Smooth muscle cell (in vitro differentiated cells): ENCODE measurements at regions not wholly inside any gene's neighbourhood (a gene's known extent, or its start where the extent isn't known, plus 50 kb on each side); places are given as distances from the start of the nearest gene placed in this dataset.

Experiments
- DNase-seq: peaks from one replicate; lab custom pipeline; 2025; ENCODE audit not compliant: unreplicated experiment; lab: John Stamatoyannopoulos, UW
- H2AFZ ChIP-seq: fragments of 200-600 bp; sonication (generic); 2 replicates; pipeline ENCODE4 v1.6.0; 2016; ENCODE audit warnings: antibody characterized with exemption, low read depth, mild to moderate bottlenecking
- H3F3A ChIP-seq: fragments of 200-600 bp; sonication (generic); 2 replicates; pipeline ENCODE4 v1.6.0; 2017; ENCODE audit warnings: antibody characterized with exemption, low read depth
- H3K27ac ChIP-seq: fragments of 200-600 bp; sonication (generic); 2 replicates; pipeline ENCODE4 v1.5.1; 2016; ENCODE audit warnings: low read depth, mild to moderate bottlenecking
- H3K27me3 ChIP-seq: fragments of 200-600 bp; sonication (generic); 2 replicates; pipeline ENCODE4 v1.6.1; 2016; ENCODE audit warnings: low read depth, mild to moderate bottlenecking
- H3K36me3 ChIP-seq: fragments of 200-600 bp; sonication (generic); 2 replicates; pipeline ENCODE4 v1.5.1; 2016; ENCODE audit warnings: low read depth
- H3K4me1 ChIP-seq: fragments of 200-600 bp; sonication (generic); 2 replicates; pipeline ENCODE4 v1.5.1; 2016; ENCODE audit warnings: low read depth
- H3K4me2 ChIP-seq: fragments of 200-600 bp; sonication (generic); 2 replicates; pipeline ENCODE4 v1.6.0; 2016; ENCODE audit warnings: mild to moderate bottlenecking
- H3K4me3 ChIP-seq: fragments of 200-600 bp; sonication (generic); 2 replicates; pipeline ENCODE4 v1.5.1; 2016; ENCODE audit warnings: mild to moderate bottlenecking
- H3K79me2 ChIP-seq: fragments of 200-600 bp; sonication (generic); 2 replicates; pipeline ENCODE4 v1.6.0; 2016; ENCODE audit warnings: low read depth, mild to moderate bottlenecking
- H3K9ac ChIP-seq: fragments of 200-600 bp; sonication (generic); 2 replicates; pipeline ENCODE4 v1.6.0; 2016; ENCODE audit warnings: low read depth
- H3K9me3 ChIP-seq: fragments of 200-600 bp; sonication (generic); replicated peaks from 2 replicates; pipeline ENCODE4 v1.5.1; 2016; ENCODE audit warnings: low read depth
- H4K20me1 ChIP-seq: fragments of 200-600 bp; sonication (generic); 2 replicates; pipeline ENCODE4 v1.6.0; 2016; ENCODE audit warnings: low read depth
- WGBS: methylation state at CpG from one replicate; pipeline ENCODE4 v1.1.7; 2016; ENCODE audit warnings: low lambda C conversion rate; 5-methylcytosine and 5-hydroxymethylcytosine counted together
- TF ChIP-seq, protein P1 (sequence below): fragments of 200-600 bp; sonication (generic); IDR thresholded peaks from 2 replicates; pipeline ENCODE4 v1.5.1; 2017; ENCODE audit warnings: borderline replicate concordance, mild to moderate bottlenecking, antibody characterized with exemption; ENCODE audit not compliant: insufficient read depth, poor library complexity, severe bottlenecking

DNA sequence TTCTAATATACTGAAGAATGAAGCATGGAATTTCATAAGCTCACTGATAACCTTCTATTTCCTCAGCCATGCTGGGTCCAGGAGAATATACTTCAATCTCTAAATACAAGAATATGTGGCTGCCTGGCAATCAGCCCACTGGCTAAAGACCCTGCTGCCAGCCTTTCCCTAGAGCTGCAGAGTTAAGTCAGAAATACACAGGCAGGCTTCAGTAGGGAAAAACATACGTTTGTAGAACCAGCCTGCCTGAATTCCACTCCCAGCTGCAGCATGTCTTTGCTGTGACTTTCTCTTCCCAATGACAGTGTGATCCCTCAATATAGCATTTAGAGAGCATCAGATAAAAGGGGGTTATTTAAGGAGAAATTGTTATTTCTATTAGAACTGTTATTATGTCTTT, 289.1 kb downstream of the PCDH19 start:
- Histone ChIP-seq H3K27me3 (no peaks in the 10 kb centered on the region), H3K79me2 (no peaks in the 10 kb centered on the region), H3F3A (no peaks in the 10 kb centered on the region), H3K4me2 (no peak overlapping the region), H2AFZ (no peak overlapping the region), H3K36me3 (no peaks in the 10 kb centered on the region), H3K9ac (no peak overlapping the region), H4K20me1 (no peaks in the 10 kb centered on the region), H3K4me1 (no peaks in the 10 kb centered on the region), H3K9me3 (no peaks in the 10 kb centered on the region), H3K4me3 (no peak overlapping the region), H3K27ac (no peak overlapping the region)
- TF ChIP-seq, protein P1, sequence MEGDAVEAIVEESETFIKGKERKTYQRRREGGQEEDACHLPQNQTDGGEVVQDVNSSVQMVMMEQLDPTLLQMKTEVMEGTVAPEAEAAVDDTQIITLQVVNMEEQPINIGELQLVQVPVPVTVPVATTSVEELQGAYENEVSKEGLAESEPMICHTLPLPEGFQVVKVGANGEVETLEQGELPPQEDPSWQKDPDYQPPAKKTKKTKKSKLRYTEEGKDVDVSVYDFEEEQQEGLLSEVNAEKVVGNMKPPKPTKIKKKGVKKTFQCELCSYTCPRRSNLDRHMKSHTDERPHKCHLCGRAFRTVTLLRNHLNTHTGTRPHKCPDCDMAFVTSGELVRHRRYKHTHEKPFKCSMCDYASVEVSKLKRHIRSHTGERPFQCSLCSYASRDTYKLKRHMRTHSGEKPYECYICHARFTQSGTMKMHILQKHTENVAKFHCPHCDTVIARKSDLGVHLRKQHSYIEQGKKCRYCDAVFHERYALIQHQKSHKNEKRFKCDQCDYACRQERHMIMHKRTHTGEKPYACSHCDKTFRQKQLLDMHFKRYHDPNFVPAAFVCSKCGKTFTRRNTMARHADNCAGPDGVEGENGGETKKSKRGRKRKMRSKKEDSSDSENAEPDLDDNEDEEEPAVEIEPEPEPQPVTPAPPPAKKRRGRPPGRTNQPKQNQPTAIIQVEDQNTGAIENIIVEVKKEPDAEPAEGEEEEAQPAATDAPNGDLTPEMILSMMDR, result no peak
- 31% methylated on average over 1 of the region's 1 CpG for WGBS
- DNase-seq, result no peak

DNA sequence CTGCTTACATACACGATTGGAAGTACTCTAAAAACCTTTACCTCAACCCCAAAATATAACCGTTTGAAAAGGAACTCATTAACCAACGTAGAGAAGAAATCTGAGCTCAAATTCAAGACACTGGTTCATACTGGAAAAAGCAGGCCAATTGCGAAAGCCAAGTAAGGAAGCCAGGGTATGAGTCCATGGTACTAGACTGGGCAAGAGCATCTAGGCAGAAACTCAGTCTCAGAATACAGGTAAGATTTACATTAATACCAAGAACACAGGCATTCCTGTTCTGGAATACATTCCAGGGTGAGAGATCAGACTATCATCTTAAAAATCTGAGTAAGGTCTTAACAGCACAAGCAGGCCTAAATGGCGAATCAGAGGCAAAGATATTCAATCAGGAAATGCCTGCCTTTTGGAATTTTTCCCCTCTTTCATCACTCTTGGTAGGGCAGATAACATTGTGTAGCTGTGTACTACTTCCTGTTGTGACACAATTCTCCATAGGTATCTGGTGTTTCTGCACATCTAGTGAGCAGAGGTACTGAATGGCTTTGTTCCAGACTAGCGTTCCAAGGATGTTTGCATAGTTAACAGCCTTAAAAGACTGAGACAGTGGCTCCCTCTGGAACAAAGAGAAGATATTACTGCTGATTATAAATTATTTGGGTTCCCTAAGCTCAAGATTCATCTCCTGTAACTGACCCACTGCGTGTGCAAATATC, 311.3 kb downstream of the PCDH19 start:
- Histone ChIP-seq H4K20me1 (no peaks in the 10 kb centered on the region), H3K4me2 (no peak overlapping the region), H3F3A (no peaks in the 10 kb centered on the region), H3K9ac (no peak overlapping the region), H3K4me1 (no peaks in the 10 kb centered on the region), H3K27ac (no peak overlapping the region), H3K27me3 (no peaks in the 10 kb centered on the region), H3K4me3 (no peak overlapping the region), H3K36me3 (no peaks in the 10 kb centered on the region), H3K79me2 (no peaks in the 10 kb centered on the region), H2AFZ (no peak overlapping the region), H3K9me3 (peaks cover under 1% of the 10 kb centered on the region)
- TF ChIP-seq, protein P1, result no peak
- DNase-seq, result no peak
- 65% methylated on average over 7 of the region's 7 CpGs for WGBS

GRCh38 chrX:100090931-100091330, 319.1 kb downstream of the PCDH19 start:
- Histone ChIP-seq H3K9me3 (peaks cover 4% of the 10 kb centered on the region), H3K79me2 (no peaks in the 10 kb centered on the region), H2AFZ (no peak overlapping the region), H4K20me1 (no peaks in the 10 kb centered on the region), H3F3A (no peaks in the 10 kb centered on the region), H3K4me1 (no peaks in the 10 kb centered on the region), H3K27ac (peak overlapping the region; percentile 64), H3K4me2 (no peak overlapping the region), H3K4me3 (no peak overlapping the region), H3K9ac (no peak overlapping the region), H3K27me3 (no peaks in the 10 kb centered on the region), H3K36me3 (no peaks in the 10 kb centered on the region)
- no peak for DNase-seq
- 61% methylated on average over 3 of the region's 3 CpGs for WGBS
- TF ChIP-seq, protein P1, result no peak

DNA sequence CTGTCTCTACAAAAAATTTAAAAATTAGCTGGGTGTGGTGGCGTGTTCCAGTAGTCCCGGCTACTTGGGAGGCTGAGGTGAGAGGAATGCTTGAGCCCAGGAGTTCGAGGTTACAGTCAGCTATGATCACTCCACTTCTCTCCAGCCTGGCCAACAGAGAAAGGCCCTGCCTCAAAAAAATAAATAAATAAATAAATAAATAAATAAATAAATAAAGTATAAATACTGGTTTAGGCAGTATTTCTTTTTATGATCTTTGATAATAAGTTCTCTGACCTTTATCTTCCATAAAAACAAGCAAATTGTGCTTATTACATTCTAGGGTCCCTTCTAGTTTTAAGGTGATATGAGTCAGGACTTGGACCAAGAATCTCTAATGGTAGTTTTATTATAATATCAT, 320.3 kb downstream of the PCDH19 start:
- Histone ChIP-seq H3K4me2 (no peak overlapping the region), H3K9me3 (peaks cover 4% of the 10 kb centered on the region), H3K4me3 (no peak overlapping the region), H3F3A (no peaks in the 10 kb centered on the region), H3K27ac (no peak overlapping the region), H3K36me3 (no peaks in the 10 kb centered on the region), H3K79me2 (no peaks in the 10 kb centered on the region), H3K4me1 (no peaks in the 10 kb centered on the region), H3K27me3 (no peaks in the 10 kb centered on the region), H4K20me1 (no peaks in the 10 kb centered on the region), H3K9ac (no peak overlapping the region), H2AFZ (no peak overlapping the region)
- no peak for DNase-seq
- TF ChIP-seq, protein P1, result no peak
- 83% methylated on average over 3 of the region's 3 CpGs for WGBS
